NB4 (cell line): ENCODE measurements at regions not wholly inside any gene's neighbourhood (a gene's known extent, or its start where the extent isn't known, plus 50 kb on each side); places are given as distances from the start of the nearest gene placed in this dataset.

ENCODE experiments used
- DNase-seq: peaks from one replicate; pipeline ENCODE4 v3.0.0; 2010; ENCODE audit warnings: low read depth
- H3K4me3 ChIP-seq: one replicate; pipeline ENCODE4 v1.5.1; 2011; ENCODE audit warnings: mild to moderate bottlenecking, low read depth, low read length, moderate library complexity
- CTCF ChIP-seq: IDR thresholded peaks from one replicate; pipeline ENCODE4 v1.5.1; 2012; ENCODE audit warnings: low read depth, low read length
- MYC ChIP-seq: IDR thresholded peaks from 2 replicates; pipeline ENCODE4 v1.6.1; 2011; ENCODE audit warnings: low read depth, low read length
- POLR2A ChIP-seq: IDR thresholded peaks from 2 replicates; pipeline ENCODE4 v1.6.1; 2011; ENCODE audit warnings: mild to moderate bottlenecking; ENCODE audit not compliant: insufficient read length; ENCODE audit errors: extremely low read depth
- TF ChIP-seq, protein P1 (sequence below): IDR thresholded peaks from 2 replicates; pipeline ENCODE4 v1.6.1; 2011; ENCODE audit warnings: low read depth, low read length

DNA sequence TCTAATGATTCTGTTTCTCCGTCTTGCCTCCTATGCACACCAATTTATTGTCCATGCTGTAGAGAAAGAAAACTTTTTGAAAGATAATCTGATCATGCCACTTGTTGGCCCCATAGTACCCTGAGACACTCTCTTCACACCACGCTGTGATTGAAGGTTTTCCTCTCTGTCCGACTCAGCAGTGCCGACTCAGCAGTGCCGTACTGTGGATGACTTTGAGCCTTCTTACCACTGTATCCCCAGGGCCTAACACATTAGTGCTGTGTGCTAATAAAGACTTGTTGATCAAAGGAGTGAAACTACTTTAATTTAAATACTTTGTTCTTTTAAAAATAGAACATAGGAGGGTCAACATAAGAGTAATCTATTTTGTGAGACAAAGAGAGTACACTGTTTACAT lies 429.6 kb downstream of the KLF12 start:
- no peak overlapping the region for H3K4me3 ChIP-seq
- TF ChIP-seq, protein P1, sequence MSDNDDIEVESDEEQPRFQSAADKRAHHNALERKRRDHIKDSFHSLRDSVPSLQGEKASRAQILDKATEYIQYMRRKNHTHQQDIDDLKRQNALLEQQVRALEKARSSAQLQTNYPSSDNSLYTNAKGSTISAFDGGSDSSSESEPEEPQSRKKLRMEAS: no peak
- TF ChIP-seq CTCF: no peak
- no peak for DNase-seq

GRCh38 chr13:73703606-73704005 lies 430.6 kb downstream of the KLF12 start:
- TF ChIP-seq POLR2A (no peak), CTCF (no peak), MYC (no peak)
- TF ChIP-seq, protein P1: no peak
- H3K4me3 ChIP-seq: no peak overlapping the region
- no peak for DNase-seq

DNA sequence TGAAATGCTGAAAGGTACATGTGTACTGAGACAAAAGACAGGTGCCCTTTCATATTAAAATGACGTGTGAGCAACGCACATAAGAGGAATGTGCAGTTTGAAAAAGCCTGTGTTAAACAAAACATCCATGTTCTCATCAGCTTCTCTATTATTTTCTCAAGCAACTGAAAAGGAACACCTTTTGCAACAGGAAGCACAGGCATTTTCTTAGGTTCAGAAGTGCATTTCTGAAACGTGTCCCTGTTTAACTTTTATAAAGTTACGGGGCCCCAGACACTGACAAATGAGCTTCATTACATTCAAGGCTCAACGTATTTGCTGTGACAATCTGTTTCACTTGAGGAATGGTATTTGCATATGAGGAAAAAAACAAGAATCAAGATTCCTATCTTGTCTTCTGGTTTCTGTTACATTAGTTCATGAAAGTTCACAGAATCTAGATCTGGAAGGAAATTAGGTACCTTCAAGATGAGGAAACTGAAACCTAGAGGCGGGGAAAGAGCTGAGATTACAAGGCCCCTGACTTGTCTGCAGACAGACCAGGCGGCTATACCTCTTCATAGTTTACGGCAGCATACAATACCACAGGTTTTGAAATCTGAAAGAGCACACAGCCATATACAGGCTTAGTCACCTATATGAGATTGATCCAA lies 431.7 kb downstream of the KLF12 start:
- no peak overlapping the region for H3K4me3 ChIP-seq
- no peak for DNase-seq
- no peak for TF ChIP-seq CTCF

- no peak for DNase-seq
- TF ChIP-seq CTCF (no peak), MYC (no peak), POLR2A (no peak)
- TF ChIP-seq, protein P1: no peak
- H3K4me3 ChIP-seq: no peak overlapping the region
Observed at GRCh38 chr13:73701160-73701559, 433.0 kb downstream of the KLF12 start.

DNA sequence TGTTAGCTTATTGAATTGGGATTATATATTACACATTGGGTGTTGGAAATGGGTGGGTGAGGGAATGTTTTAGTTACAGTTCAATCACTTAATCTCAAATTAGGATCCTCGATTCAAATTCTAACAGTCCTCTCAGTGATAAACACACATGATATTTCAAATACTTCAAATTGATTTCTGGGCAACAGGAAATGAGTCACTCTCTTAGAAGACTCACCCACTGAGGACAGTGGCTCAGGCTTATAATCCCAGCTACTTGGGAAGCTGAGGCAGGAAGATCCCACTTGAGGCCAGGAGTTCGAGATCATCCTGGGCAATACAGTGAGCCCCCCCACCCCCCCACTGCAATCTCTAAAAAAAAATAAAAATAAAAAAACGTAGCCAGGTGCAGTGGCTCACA lies 435.3 kb downstream of the KLF12 start:
- no peak overlapping the region for H3K4me3 ChIP-seq
- DNase-seq: no peak
- TF ChIP-seq CTCF: no peak
- no peak for TF ChIP-seq MYC

- no peak for DNase-seq
- TF ChIP-seq MYC (no peak), CTCF (no peak), POLR2A (no peak)
- TF ChIP-seq, protein P1: no peak
- H3K4me3 ChIP-seq: no peak overlapping the region
Observed at GRCh38 chr13:73697166-73697565, 437.0 kb downstream of the KLF12 start.
